IMR-90 (cell line): ENCODE measurements at regions not wholly inside any gene's neighbourhood (a gene's known extent, or its start where the extent isn't known, plus 50 kb on each side); places are given as distances from the start of the nearest gene placed in this dataset.

ENCODE experiments used
- BHLHE40 ChIP-seq: fragments of 150-350 bp; IDR thresholded peaks from 2 replicates; pipeline ENCODE4 v1.6.1; 2016; ENCODE audit warnings: mild to moderate bottlenecking, low read depth, low read length
- MAZ ChIP-seq: IDR thresholded peaks from 2 replicates; pipeline ENCODE4 v1.6.1; 2012; ENCODE audit warnings: low read depth, mild to moderate bottlenecking, low read length, improper control_type of control experiment, moderate library complexity, borderline replicate concordance
- MXI1 ChIP-seq: IDR thresholded peaks from 2 replicates; pipeline ENCODE4 v1.6.1; 2012; ENCODE audit warnings: low read depth, mild to moderate bottlenecking, low read length, moderate library complexity, borderline replicate concordance
- TF ChIP-seq, protein P1 (sequence below): conservative IDR thresholded peaks from 2 replicates; pipeline ENCODE4 v1.5.1; 2012; ENCODE audit warnings: mild to moderate bottlenecking, low read depth, low read length, improper control_type of control experiment

DNA sequence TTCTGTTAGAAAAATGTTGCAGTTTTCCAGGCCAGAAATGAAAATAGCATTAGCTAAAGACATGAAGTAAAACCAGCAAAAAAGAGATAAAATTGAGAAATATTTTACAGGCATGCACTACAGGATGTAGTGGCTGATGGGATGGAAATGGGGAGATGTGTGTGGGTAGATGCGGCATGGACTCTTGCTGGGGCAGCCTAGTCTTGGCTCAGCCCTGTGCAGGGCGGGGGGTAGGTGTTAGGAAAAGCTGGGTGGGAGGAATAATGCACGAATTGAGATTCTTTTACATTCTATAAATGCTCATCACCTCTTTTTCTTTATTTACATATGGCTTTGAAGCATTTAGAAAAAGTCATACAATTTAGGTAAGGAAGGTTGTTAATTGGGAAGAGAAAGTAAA, 334.2 kb downstream of the NUP35 start:
- TF ChIP-seq, protein P1, sequence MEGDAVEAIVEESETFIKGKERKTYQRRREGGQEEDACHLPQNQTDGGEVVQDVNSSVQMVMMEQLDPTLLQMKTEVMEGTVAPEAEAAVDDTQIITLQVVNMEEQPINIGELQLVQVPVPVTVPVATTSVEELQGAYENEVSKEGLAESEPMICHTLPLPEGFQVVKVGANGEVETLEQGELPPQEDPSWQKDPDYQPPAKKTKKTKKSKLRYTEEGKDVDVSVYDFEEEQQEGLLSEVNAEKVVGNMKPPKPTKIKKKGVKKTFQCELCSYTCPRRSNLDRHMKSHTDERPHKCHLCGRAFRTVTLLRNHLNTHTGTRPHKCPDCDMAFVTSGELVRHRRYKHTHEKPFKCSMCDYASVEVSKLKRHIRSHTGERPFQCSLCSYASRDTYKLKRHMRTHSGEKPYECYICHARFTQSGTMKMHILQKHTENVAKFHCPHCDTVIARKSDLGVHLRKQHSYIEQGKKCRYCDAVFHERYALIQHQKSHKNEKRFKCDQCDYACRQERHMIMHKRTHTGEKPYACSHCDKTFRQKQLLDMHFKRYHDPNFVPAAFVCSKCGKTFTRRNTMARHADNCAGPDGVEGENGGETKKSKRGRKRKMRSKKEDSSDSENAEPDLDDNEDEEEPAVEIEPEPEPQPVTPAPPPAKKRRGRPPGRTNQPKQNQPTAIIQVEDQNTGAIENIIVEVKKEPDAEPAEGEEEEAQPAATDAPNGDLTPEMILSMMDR: no peak
- no peak for TF ChIP-seq BHLHE40
- no peak for TF ChIP-seq MAZ
- TF ChIP-seq MXI1: no peak
